Osteocyte (in vitro differentiated cells): ENCODE measurements at regions not wholly inside any gene's neighbourhood (a gene's known extent, or its start where the extent isn't known, plus 50 kb on each side); places are given as distances from the start of the nearest gene placed in this dataset.

Experiments
- DNase-seq: peaks from one replicate; pipeline ENCODE4 v3.0.0; 2021; ENCODE audit warnings: mixed read lengths; ENCODE audit not compliant: unreplicated experiment; ENCODE audit errors: extremely low spot score
- H3K27ac Mint-ChIP-seq: one replicate; pipeline ENCODE4 v1.8.0; 2021; ENCODE audit warnings: mild to moderate bottlenecking, mixed read lengths; ENCODE audit not compliant: unreplicated experiment
- H3K27me3 Mint-ChIP-seq: one replicate; pipeline ENCODE4 v1.8.0; 2021; ENCODE audit warnings: mixed read lengths; ENCODE audit not compliant: unreplicated experiment
- H3K36me3 Mint-ChIP-seq: one replicate; pipeline ENCODE4 v1.8.0; 2021; ENCODE audit warnings: mixed read lengths; ENCODE audit not compliant: unreplicated experiment
- H3K4me1 Mint-ChIP-seq: one replicate; pipeline ENCODE4 v1.8.0; 2021; ENCODE audit warnings: mixed read lengths; ENCODE audit not compliant: unreplicated experiment
- H3K4me3 Mint-ChIP-seq: one replicate; pipeline ENCODE4 v1.8.0; 2021; ENCODE audit warnings: mild to moderate bottlenecking, moderate library complexity, mixed read lengths; ENCODE audit not compliant: unreplicated experiment
- H3K9me3 Mint-ChIP-seq: one replicate; pipeline ENCODE4 v1.8.0; 2021; ENCODE audit warnings: mixed read lengths; ENCODE audit not compliant: unreplicated experiment
- TF ChIP-seq, protein P1 (sequence below): fragments of 200-600 bp; sonication (generic); IDR thresholded peaks from 2 replicates; pipeline ENCODE4 v1.5.0; 2021; ENCODE audit warnings: antibody characterized with exemption, mild to moderate bottlenecking, moderate library complexity

DNA sequence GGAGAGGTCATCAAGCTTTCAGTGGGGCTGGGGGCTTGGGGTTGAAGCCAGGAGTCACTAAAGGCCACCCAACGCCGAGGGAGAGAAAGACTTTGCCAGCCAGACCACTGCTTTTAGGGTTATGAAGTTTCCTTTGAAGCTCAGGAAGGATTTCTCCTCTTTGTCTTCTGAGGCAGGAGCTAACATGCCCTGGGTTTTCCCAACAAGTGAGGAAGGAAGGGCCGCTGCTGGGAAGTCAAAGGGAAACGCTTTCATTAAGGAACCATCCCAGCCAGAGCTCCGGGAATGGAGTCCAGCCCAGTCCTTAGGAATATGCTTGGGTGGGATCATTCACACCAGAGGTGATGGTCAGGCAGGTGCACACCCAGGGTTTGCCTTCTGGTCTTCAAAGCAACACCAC, 436.9 kb downstream of the PRDM2 start:
- H3K27me3 Mint-ChIP-seq = no peaks in the 10 kb centered on the region
- DNase-seq = no peak
- H3K9me3 Mint-ChIP-seq = peaks cover 4% of the 10 kb centered on the region
- no peaks in the 10 kb centered on the region for H3K36me3 Mint-ChIP-seq
- no peak overlapping the region for H3K27ac Mint-ChIP-seq
- H3K4me3 Mint-ChIP-seq = no peak overlapping the region
- TF ChIP-seq, protein P1, sequence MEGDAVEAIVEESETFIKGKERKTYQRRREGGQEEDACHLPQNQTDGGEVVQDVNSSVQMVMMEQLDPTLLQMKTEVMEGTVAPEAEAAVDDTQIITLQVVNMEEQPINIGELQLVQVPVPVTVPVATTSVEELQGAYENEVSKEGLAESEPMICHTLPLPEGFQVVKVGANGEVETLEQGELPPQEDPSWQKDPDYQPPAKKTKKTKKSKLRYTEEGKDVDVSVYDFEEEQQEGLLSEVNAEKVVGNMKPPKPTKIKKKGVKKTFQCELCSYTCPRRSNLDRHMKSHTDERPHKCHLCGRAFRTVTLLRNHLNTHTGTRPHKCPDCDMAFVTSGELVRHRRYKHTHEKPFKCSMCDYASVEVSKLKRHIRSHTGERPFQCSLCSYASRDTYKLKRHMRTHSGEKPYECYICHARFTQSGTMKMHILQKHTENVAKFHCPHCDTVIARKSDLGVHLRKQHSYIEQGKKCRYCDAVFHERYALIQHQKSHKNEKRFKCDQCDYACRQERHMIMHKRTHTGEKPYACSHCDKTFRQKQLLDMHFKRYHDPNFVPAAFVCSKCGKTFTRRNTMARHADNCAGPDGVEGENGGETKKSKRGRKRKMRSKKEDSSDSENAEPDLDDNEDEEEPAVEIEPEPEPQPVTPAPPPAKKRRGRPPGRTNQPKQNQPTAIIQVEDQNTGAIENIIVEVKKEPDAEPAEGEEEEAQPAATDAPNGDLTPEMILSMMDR = no peak
- no peaks in the 10 kb centered on the region for H3K4me1 Mint-ChIP-seq

DNA sequence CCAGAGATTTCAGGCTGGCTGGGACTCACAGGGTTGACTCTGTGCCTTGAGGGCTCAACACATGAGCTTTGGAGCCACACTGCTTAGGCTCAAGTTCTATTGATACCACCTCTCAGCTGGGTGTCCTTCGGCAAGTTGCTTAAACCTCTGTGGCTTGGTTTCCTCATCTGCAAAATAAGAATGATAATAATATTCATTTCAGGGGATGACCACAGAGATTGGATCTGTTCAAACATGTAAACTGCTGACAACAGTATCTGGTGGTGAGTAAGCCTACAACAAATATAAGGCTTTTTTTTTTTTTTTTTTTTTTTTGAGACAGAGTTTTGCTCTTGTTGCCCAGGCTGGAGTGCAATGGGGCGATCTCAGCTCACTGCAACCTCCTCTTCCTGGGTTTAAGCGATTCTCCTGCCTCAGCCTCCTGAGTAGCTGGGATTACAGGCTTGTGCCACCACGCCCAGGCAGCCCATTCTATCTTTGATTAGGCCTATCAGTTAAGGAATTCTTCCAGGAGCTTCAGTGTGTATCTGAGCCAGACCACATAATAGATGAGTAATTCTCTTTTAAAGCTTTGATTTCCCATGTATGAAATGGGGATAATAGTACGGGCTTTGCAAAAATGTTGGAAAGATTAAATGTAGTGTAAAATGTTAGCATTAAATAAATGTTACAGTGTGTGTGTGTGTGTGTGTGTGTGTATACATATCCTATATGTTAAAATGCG, 437.6 kb downstream of the PRDM2 start:
- Mint-ChIP-seq H3K4me3 (no peak overlapping the region), H3K4me1 (no peaks in the 10 kb centered on the region), H3K27ac (no peak overlapping the region), H3K36me3 (no peaks in the 10 kb centered on the region), H3K9me3 (peaks cover 3% of the 10 kb centered on the region), H3K27me3 (no peaks in the 10 kb centered on the region)
- no peak for DNase-seq
- TF ChIP-seq, protein P1 = no peak

DNA sequence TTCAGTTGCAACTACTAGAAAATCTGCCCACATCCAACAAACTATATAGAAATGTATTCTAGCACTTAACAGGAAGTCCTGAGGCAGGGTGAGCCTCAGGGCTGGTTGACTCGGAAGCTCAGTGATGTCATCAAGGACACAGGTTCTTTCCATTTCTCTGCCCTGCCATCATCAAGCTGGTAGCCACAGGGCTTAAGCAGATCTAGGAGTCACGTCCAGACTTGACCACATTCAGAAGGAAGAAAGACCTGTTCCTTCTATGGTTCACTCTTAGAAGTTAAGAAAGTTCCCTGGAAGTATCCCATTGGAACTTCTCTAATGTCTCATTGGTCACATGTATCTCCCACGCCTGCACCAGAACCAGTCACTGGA, 438.1 kb downstream of the PRDM2 start:
- Mint-ChIP-seq H3K27ac (no peak overlapping the region), H3K4me1 (no peaks in the 10 kb centered on the region), H3K9me3 (no peaks in the 10 kb centered on the region), H3K27me3 (no peaks in the 10 kb centered on the region), H3K36me3 (no peaks in the 10 kb centered on the region), H3K4me3 (no peak overlapping the region)
- no peak for DNase-seq
- TF ChIP-seq, protein P1 = no peak

DNA sequence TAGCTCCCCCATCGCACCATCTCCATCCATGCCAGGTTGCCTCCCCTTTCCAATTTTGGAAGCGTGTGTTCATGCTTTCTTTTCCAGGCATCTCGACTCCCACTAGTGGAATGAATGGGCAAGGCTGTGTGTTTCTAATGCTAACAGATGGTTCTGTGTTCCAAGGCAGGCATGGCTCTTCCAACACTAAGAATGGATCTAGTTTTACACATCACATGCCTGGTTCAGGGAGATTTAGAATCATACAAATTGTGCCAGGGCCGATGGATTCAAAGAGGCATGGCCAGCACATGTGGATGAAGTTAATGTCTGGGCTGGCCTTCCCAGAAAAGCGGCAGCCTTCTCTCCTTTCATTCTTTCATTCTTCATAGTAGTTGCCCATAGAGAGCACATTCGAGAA, 438.7 kb downstream of the PRDM2 start:
- Mint-ChIP-seq H3K9me3 (no peaks in the 10 kb centered on the region), H3K4me1 (no peaks in the 10 kb centered on the region), H3K27ac (no peak overlapping the region), H3K27me3 (no peaks in the 10 kb centered on the region), H3K36me3 (no peaks in the 10 kb centered on the region), H3K4me3 (no peak overlapping the region)
- TF ChIP-seq, protein P1 = no peak
- DNase-seq = no peak

DNA sequence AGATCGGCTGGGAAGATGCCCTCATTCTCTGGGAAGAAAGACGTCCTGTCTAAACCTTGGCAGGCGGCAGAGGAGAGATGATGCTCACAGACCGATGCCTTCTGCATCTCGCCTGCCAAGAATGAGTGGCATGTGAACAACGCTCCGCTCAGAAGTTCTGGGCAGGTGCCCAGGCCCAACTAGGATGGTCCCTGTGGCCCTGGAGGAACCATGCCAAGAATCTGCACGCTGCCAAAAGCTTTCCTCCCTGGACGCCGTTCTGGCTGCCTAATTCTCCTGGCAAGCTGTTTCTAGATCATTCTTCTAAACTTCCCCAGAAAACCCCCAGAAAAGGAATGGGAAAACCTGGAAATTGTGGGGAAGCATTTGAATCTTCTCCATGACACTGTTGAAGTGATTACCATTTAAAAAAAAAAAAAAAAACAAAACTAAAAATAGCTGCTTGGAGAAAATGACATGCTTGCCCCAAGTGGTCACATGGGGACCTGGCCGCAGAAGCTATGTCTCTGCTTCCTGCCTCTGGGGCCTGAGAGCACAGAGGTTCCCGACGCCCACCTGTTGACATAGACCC, 440.9 kb downstream of the PRDM2 start:
- no peak overlapping the region for H3K27ac Mint-ChIP-seq
- H3K4me1 Mint-ChIP-seq = no peaks in the 10 kb centered on the region
- H3K4me3 Mint-ChIP-seq = no peak overlapping the region
- TF ChIP-seq, protein P1 = no peak
- H3K36me3 Mint-ChIP-seq = no peaks in the 10 kb centered on the region
- H3K9me3 Mint-ChIP-seq = peaks cover 3% of the 10 kb centered on the region
- DNase-seq = no peak
- H3K27me3 Mint-ChIP-seq = no peaks in the 10 kb centered on the region
